Epithelial cell of prostate (primary cell): ENCODE measurements at regions not wholly inside any gene's neighbourhood (a gene's known extent, or its start where the extent isn't known, plus 50 kb on each side); places are given as distances from the start of the nearest gene placed in this dataset.

Experiments used
- DNase-seq: peaks from one replicate; pipeline ENCODE4 v3.0.0-alpha.2; 2011; ENCODE audit warnings: low read depth, low spot score
- H3K27ac ChIP-seq: fragments of 450-650 bp; 2 replicates; pipeline ENCODE4 v1.5.1; 2017; ENCODE audit warnings: mild to moderate bottlenecking

DNA sequence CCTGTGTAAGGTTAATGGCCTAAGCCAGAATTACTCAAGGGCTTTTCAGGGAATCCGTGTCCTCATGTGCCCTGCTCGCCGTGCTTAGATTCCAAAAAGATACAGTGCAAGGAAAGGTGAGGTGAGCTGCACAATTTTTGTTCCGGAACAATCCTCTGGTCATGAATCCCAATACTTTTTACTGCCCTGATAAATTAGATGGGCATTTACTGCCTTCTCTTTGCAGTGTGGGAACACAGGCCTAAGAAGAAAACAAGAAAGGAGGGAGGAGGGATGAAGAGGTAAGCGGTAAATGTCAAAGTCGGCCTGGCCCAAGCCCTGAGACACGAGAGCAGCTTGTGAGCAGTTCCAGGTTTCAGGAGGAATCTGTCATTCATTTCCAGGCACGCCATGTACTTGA, 390.9 kb upstream of the SULF2 start:
- no peak for DNase-seq
- H3K27ac ChIP-seq, result no peak overlapping the region

DNA sequence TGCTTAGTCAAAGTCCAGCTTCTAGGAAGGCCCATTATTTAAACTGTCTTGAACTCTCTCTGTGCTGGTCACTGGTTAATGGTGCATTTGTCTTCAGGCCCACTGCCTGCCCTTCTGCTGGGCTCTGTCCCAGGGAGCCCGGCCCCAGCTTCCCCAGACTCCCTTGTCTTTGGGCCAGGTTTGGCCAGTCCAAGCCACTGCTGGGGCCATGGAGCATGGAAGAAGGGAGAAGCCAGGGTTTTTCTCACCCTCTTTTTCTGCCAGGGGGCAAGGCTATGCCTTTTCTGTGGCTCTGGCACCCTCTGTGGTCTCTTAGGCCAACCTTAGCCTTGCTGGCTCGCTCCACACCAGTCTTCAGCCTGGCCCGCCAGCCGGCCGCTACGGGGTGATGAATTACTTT, 390.0 kb upstream of the SULF2 start:
- no peak for DNase-seq
- no peak overlapping the region for H3K27ac ChIP-seq

DNA sequence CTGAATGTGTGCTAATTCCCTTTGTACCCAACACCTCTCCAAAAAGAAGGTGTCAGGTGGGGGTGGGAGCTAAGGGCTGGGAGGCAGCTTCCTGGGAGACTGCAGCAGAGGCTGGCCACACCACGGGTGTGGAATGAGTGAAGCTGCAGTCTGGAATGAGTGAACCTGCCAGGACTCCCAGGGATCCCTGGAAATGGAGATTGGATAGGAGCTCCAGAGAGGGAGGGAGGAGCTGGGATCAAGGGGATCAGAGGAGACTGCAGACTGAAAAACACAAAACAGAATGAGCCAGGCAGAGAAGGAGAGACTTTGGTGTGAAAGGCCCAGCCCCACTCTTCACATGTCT, 387.0 kb upstream of the SULF2 start:
- H3K27ac ChIP-seq, result no peak overlapping the region
- DNase-seq, result no peak

DNA sequence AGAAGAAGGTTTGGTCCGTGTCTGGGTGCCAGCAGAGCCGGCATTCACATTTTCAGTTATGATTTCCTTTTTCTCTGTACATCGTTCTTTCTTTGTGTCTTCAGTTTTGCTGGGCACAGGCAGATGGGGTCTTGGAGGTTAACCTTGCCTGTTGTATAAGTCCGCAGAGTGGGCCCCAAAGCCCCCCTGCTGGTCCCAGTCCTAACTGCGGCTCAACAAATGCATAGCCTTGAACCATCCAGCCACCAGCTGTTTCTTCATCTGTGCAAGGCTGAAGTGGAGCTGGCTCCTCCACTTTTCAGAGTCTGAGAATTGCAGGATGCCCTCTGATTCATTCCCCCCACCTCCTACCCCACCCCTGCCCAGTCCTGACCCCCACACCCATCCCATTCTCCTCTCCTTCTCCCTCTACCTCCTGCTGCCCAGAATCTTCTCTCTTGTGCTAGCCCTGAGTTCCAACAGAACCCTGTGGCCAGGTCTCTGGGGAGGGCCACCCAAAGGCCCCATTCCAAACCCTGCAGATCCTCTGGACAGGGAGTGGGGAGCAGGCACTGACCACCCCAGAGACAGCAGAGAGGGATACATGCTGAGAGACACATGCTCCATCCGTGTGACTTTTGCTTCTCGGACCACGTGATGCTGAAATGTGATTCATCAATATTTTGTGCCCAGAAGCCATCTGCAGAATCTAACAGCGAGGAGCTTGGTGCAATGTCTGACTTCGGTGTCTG, 386.5 kb upstream of the SULF2 start:
- no peak for DNase-seq
- H3K27ac ChIP-seq, result no peak overlapping the region

DNA sequence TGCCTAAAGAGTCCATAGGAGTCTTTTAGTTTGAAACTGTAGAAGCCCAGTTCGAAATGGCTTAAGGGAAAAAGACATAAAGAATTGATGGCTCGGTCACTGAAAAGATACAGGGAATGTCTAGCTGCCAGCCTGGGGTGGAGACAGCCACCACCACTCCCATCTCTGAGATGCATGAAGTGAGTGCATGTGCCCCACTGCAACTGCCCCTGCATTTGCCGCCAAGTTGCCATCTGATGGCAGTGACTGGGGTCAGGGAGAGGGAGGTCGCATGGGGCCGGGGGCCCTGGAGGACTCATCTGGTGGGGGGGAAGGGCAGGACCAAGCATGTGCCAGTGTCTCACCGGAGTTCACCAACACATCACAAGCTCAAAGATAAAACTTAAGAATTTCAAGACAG, 385.8 kb upstream of the SULF2 start:
- no peak for DNase-seq

DNA sequence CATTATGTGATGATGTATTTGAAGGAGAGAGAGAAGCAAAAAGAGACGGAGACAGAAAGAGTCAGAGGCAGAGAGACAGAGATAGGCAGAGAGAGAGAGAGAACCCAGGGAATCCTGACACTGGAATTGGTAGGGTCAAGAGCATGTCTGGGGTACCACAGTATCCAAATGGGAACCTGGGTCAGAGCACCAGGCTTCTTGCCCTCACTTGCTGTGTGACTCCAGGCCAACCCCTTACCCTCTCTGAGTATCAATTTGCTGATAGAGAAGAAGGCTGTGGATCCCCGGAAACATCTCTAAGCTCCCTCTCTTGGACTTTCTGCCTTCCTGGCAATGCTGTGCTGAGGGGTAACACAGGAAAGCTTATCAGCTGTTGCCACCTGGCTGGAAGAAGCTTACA, 385.3 kb upstream of the SULF2 start:
- H3K27ac ChIP-seq, result no peak overlapping the region
- DNase-seq, result no peak

More for the DNA sequence above, 385.8 kb upstream of the SULF2 start:
- H3K27ac ChIP-seq, result no peak overlapping the region

DNA sequence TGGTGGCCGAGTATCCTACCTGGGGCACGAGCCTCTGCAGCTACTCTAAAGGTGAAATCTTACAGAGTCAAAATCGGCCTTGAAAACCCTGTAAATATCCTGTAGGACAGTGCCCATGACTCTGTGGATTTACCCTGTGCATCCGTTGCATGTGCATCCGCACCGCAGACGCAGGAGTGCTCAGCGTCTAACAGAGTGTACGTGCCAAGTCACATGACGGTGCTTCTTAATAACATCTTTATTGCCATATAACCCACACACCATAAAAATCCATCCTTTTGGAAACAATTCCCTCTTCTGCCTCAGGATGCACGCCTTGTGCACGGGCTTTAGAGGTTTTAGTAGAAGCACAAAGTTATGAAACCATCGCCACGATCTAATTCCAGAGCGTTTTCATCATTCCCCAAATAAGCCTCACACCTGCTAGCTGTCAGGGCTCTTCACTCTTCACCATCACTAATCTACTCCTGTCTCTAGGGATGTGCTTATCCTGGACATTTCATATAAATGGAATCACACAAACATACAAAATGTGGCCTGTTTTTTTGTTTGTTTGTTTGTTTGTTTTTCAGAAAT, 384.5 kb upstream of the SULF2 start:
- no peak for DNase-seq
- no peak overlapping the region for H3K27ac ChIP-seq

DNA sequence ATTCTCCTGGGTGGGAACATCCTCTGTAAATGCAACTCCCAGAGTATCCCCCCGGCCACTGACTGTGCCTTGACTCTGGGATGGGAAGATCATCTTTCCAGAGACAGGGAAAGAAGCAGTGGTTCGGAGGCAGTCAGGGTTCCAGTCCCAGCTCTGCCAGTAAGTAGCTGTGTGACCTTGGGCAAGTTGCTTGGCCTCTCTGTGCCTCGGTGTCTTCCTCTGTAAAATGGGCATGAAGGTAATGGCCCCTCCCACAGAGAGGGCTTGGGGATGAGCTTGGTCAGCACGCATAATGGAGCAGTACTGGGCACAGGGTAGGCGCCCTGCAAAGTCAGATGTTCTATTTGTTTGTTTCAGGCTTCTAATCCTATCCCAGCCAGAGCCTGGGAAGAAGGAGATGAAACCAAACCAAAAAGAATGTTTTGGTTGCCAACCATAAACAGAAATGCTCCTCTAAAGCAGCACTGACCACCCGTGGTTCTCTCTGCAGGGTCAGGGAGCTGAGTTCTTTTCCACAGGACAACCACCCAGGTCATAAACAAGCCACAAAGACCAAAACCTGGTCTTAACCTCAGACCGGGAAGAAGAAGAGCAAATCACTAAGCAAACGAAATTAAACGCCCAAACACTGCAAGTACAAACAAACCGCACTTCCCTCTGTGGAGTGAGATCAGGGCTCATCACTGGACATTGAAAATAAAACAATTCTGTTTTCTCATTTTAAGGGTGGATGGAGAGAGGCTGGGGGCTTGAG, 381.0 kb upstream of the SULF2 start:
- no peak overlapping the region for H3K27ac ChIP-seq
- no peak for DNase-seq

DNA sequence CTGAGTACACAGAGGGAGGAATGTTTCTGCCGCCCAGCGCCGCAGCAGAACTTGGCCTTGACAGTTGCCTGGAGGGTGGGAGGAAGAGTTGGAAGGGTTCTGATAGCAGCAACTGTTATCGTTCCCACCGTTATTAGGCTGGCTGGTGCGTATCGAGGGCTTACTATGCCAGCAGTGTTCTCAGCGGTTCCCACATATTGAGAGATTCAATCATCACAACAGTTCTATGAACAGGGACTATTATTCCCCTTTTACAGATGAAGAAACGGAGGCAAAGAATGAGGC, 380.1 kb upstream of the SULF2 start:
- H3K27ac ChIP-seq, result no peak overlapping the region
- DNase-seq, result no peak

DNA sequence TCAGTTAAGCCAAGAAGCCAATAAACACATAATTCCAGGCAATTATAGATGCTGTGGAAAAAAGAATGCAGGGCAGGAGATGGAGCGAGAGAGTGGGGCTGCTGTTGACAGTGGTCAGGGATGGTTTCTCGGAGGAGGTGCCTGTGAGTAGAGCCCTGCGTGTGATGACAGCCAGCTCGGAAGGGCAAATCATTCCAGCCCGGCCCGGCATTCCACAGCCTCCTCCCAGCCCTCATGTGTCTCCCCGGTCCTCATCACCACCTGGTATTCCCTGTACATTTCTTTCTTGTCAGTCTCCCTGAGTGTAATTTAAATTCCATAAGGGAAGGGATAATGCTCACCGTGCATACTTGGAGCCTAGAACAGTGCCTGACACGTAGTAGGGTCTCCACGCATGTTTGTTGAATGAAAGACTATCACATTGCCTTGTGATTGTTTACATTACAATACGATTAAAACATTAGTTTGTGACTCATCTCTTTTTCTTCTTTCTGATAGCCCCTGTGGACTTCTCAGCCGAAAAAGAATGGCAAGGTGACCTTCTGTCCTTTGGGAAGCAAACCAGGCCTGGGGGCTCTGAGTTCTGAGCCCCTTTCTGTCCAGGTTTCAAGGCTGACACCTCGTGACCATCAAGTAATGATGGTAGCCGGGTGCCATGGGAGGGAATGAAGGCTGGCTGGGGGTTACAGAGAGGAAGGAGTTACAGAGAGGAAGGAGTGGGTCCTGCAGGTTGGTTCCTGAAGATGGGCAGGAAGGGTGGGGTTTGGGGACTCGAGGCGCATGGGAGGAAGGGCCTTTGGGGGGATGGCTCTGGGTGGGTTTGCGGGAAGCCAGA, 379.5 kb upstream of the SULF2 start:
- H3K27ac ChIP-seq, result no peak overlapping the region
- no peak for DNase-seq

DNA sequence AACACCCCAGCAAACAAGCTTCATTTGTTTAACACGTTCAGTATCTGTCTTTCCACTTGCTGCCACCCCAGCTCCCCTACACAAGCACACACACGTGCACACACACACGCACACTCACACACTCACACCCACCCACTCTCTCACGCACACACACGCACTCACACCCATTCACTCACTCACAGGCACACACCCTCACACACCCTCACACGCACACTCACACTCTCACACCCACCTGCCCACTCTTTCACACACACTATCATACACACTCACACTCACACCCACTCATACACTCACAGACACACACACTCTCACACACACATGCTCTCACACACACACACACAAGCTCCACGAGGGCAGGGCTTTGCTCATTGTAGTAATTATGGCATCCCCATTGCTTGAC, 378.8 kb upstream of the SULF2 start:
- DNase-seq, result no peak
- no peak overlapping the region for H3K27ac ChIP-seq

DNA sequence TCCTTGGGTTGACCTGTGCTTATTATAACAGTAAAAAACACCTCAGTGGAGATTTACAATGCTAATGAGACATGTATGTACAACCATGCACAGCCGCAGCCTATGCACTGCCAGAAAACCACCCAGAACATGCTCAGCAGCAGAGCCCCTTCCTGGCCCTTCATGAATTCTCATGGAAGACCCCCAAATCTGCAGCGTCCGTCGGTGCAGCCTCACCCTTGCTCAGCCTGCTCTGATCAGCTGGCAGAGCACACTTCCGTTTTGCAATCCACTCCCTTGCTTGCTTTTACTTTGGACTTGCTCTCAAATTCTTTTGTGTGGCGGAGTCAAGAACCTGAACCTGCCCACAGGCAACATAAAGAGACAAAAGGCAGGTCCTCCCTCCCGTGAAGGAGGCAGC, 378.2 kb upstream of the SULF2 start:
- no peak for DNase-seq
- no peak overlapping the region for H3K27ac ChIP-seq

DNA sequence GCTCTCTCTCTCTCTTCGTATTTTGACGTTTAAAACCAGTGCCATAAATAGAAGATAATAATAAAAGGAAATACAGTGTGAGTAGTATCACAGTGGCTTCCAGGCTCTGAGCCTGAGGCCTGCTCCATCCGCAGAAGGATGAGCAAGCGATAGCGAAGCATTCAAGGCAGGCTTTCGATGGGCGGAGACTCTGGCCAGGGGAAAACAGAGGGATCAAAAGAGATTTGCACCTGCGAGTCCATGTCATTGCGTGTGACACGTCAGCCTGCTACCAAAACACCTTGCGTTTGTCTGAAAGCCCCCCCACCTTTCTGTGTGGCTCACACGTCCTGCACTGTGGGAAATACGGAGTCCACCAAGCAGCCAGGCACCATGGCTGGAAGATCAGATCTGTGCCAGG, 377.3 kb upstream of the SULF2 start:
- no peak for DNase-seq
- no peak overlapping the region for H3K27ac ChIP-seq

DNA sequence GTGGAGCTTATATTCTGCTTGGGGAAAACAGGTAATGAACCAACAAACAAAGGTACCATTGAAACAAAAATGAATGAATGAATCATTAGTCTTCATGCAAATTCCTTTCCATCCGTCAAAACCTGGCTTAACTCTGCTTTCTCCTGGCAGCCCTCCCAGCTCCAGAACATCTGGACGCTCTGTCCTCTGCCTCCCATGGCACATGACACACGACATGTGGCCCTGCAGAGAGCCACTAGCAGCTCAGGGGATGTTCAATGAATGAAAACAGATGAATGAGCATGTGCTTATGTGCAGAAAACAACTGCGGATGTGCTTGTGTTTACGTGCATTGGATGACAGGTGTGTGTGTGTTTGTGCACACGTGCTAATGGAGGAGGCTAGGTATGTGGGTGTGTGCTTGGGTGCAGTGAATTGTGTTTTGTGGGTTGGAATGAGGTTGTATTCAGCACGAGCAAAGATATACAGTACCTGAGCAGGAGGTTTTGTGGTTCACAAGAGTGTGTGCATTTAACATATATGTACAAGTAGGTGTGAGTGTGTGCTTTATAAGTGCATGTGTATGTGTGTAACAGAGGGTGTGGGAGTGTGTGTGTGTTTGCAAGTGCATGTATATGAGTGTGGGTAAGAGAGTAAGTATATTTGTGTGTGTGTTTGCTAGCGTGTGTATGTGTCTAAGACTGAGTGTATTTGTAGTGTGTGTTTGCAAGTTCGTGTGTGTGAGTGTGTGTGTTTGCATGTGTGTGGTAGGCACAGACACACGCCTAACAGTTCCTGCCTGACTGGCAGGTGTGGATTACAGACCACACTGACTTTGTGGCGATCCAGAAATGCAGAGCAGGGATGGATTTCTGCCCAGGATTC, 374.1 kb upstream of the SULF2 start:
- no peak for DNase-seq
- no peak overlapping the region for H3K27ac ChIP-seq

DNA sequence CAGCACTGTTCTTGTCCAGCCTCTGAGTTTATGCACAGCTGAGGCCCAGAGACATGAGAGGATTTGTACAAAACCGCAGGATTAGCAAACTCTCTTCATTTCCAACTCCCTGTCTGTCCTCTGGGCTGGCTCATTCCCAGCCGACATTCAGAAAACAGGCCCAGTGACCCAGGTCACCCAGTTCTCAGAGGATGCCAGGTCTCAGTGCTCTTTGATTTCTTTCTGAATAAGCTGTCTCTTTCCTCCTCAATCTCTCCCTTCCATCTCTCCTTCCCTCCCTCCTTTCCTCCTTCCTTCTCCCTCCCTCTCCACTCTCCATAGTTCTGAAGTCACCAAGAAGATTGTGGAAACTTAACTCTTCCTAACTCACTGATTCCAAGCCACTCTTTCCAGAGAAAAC, 372.7 kb upstream of the SULF2 start:
- DNase-seq, result no peak
- H3K27ac ChIP-seq, result peak overlapping the region; percentile 35

DNA sequence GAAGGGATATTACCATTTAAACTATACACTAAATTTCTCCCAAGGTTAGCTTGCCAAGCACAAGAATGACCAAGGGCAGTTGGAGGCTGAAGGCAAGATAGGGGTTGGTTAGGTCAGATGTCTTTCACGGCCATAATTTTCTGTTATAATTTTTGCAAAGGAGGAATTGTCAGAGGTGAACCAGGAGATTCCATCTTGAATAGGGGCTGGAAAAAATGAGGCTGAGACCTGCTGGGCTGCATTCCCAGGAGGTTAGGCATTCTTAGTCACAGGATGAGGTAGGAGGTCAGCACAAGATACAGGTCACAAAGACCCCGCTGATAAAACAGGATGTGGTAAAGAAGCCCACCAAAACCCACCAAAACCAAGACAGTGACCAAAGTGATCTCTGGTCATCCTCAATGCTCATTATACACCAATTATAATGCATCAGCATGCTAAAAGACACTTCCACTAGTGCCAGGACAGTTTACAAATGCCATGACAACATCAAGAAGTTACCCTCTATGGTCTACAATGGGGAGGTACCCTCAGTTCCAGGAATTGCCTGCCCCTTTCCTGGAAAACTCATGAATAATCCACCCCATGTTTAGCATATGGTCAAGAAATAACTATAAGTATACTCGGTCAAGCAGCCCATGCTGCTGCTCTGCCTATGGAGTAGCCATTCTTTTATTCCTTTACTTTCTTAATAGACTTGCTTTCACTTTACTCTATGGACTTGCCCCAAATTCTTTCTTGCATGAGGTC, 371.8 kb upstream of the SULF2 start:
- peak overlapping the region; percentile 35 for H3K27ac ChIP-seq
- no peak for DNase-seq

DNA sequence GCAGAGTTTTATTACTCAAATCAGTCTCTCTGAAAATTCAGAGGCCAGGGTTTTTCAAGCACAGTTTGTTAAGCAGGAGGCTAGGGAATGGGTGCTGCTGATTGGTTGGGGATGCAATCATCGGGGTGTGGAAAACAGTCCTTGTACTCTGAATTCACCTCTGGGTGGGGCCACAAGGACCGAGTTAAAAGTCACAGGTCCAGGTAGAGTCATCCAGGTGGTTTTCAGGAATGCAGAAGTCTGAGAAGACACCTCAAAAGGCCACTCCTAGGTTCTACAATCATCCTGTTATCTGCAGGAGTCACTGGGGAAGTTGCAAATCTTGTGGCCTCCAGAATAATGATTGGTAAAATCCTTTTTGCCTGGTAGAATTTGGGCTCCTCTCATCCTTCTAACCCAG, 371.2 kb upstream of the SULF2 start:
- DNase-seq, result no peak
- peak overlapping the region; percentile 35 for H3K27ac ChIP-seq

DNA sequence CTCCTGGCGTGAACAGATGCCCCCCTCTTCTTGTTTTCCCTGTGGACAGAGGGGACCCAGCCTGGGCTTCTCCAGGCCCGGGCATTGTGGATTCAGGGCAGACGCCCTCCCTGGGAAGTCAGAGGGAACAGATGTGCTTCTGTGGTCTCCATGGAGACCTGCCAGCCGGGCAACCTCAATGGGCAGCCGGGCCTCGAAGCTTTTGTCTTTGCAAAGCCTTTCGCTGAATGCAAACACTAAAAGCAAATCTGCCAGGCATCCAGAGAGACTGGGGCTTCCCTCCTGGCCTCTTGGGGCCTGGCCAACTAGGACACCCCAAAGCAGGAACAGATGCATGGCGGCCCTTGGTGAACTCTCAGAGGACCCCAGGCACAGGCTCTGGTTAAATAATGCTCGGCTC, 370.0 kb upstream of the SULF2 start:
- H3K27ac ChIP-seq, result no peak overlapping the region
- no peak for DNase-seq

DNA sequence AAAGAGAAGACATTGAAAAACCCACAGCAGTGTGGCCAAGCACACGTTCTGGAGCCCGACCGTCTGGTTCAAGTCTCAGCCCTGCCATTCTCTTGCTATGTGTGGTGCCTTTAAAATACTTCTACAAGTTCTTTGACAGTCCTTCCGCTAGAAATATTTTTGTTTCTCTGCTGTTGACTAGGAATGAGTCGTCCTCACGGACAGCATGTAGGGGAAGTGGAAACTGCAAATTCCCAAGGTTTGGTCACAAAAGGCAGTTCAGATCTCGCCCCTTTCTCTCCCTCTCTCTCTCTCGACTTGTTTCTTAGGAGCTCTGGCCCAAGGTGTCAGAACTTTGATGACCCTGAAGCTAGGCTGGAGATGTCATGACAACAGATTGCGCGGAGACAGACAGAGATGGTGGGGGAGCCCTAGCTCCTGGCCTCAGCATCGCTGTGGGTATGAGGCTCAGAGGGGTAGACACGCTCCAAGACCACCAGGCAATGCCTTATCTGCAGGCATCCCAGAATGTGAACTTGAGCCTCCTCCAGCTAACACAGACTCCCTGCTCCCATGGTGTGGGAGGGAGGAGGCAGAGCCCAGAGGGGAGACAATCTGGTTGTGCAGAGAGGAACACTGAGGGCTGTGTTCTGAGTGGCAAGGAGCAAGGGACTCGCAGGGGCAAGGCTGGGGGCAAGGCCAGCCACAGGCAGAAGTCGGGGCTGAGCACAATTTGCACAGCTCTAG, 368.9 kb upstream of the SULF2 start:
- H3K27ac ChIP-seq, result no peak overlapping the region

More for the DNA sequence above, 368.9 kb upstream of the SULF2 start:
- DNase-seq, result no peak
